Mucosa of descending colon (tissue), 3 donors: ENCODE measurements at regions not wholly inside any gene's neighbourhood (a gene's known extent, or its start where the extent isn't known, plus 50 kb on each side); places are given as distances from the start of the nearest gene placed in this dataset.

Experiments used
- ATAC-seq: fragments of 200-7000 bp; cut with Tn5 transposase; one replicate; pipeline ENCODE4 v1.9.1; 2020; ENCODE audit warnings: mild to moderate bottlenecking, moderate library complexity
- DNase-seq, 3 donors: peaks; one replicate each; pipeline ENCODE4 v3.0.0-alpha.2; 2020
- H3K36me3 ChIP-seq: fragments of 200-600 bp; one replicate; pipeline ENCODE4 v1.8.0; 2021; ENCODE audit warnings: low read depth, mild to moderate bottlenecking
- H3K4me1 ChIP-seq: fragments of 200-600 bp; one replicate; pipeline ENCODE4 v1.8.0; 2021; ENCODE audit warnings: low read depth, mild to moderate bottlenecking
- H3K4me3 ChIP-seq: fragments of 200-600 bp; one replicate; pipeline ENCODE4 v1.8.0; 2021; ENCODE audit warnings: mild to moderate bottlenecking
- H3K9me3 ChIP-seq: fragments of 200-600 bp; one replicate; pipeline ENCODE4 v1.8.0; 2021; ENCODE audit warnings: mild to moderate bottlenecking
- intact Hi-C, 2 donors: fragments of 100-400 bp; cut with DNase I in 1 of 2; cut with micrococcal nuclease in 1 of 2; formaldehyde crosslinking; loops; one replicate each; pipeline versions ENCODE4 v1.11.0 to v1.11.1; 2022; cut with DNase I, micrococcal nuclease
- TF ChIP-seq, protein P1 (sequence below): fragments of 200-600 bp; IDR thresholded peaks from one replicate; pipeline ENCODE4 v1.8.0; 2022; ENCODE audit warnings: antibody characterized with exemption, mild to moderate bottlenecking
- donor health status: DM: no; HTN: no; CAD: no; lungs with moderate emphysema.
- donor health status: DM: no; HTN: no; CAD: no.
- donor health status: DM: no; HTN: yes; CAD: no.

- no peak overlapping the region for H3K4me3 ChIP-seq
- TF ChIP-seq, protein P1, sequence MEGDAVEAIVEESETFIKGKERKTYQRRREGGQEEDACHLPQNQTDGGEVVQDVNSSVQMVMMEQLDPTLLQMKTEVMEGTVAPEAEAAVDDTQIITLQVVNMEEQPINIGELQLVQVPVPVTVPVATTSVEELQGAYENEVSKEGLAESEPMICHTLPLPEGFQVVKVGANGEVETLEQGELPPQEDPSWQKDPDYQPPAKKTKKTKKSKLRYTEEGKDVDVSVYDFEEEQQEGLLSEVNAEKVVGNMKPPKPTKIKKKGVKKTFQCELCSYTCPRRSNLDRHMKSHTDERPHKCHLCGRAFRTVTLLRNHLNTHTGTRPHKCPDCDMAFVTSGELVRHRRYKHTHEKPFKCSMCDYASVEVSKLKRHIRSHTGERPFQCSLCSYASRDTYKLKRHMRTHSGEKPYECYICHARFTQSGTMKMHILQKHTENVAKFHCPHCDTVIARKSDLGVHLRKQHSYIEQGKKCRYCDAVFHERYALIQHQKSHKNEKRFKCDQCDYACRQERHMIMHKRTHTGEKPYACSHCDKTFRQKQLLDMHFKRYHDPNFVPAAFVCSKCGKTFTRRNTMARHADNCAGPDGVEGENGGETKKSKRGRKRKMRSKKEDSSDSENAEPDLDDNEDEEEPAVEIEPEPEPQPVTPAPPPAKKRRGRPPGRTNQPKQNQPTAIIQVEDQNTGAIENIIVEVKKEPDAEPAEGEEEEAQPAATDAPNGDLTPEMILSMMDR = no peak
- intact Hi-C loops = no loop called here
- no peaks in the 10 kb centered on the region for H3K36me3 ChIP-seq
- DNase-seq (no peak), ATAC-seq (no peak)
- no peaks in the 10 kb centered on the region for H3K4me1 ChIP-seq
- no peaks in the 10 kb centered on the region for H3K9me3 ChIP-seq
These were observed 230.3 kb downstream of the SH2D4B start for GRCh38 chr10:80767963-80768362.

- H3K4me1 ChIP-seq = no peaks in the 10 kb centered on the region
- intact Hi-C loops = no loop called here
- H3K9me3 ChIP-seq = no peaks in the 10 kb centered on the region
- H3K36me3 ChIP-seq = no peaks in the 10 kb centered on the region
- TF ChIP-seq, protein P1 = no peak
- H3K4me3 ChIP-seq = no peak overlapping the region
- ATAC-seq (no peak), DNase-seq (no peak)
These were observed 232.0 kb downstream of the SH2D4B start for GRCh38 chr10:80769700-80770160.

DNA sequence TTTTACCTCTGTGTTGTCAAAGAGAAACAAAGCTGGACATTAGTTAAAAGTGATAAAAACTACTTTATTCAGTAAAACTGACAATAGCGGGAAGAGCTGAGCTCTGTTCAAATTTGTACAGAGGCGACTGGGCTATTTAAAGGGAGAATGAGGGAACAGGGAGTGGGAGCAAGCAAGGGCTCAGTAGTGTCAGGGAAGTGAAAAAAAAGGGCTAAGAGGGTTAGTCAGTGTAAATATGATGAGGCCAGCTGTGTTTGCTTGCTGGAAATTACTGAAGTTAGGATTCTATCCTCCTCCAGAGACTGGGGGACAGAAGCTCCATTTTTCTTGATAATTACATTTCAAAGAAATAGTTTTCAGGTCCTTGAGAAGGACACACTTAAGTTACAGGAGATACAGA is 232.5 kb downstream of the SH2D4B start:
- no peaks in the 10 kb centered on the region for H3K9me3 ChIP-seq
- no peaks in the 10 kb centered on the region for H3K4me1 ChIP-seq
- DNase-seq = no peak
- no peaks in the 10 kb centered on the region for H3K36me3 ChIP-seq
- intact Hi-C loops = no loop called here
- no peak overlapping the region for H3K4me3 ChIP-seq
- no peak for ATAC-seq
- TF ChIP-seq, protein P1 = no peak

DNA sequence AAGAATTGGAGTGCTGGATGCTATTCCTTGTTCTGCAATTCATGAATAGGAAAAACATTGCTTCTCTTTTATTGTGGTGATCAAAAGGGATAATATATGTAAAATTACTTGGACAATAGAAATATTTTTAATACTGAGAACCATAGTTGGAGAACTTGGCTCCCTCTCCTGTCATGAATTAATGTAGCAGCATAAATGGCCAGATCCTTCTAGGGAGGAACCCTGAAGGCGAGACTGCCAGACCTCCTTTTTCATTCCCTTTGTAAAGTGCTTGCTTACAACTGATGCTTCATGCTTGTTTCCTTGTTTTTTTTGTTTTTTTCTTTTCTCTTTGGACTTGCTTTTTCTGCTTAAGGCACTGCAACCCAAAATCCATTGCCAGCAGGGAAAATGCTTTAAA is 233.6 kb downstream of the SH2D4B start:
- DNase-seq (no peak), ATAC-seq (no peak)
- no peaks in the 10 kb centered on the region for H3K4me1 ChIP-seq
- TF ChIP-seq, protein P1 = no peak
- intact Hi-C loops = no loop called here
- H3K9me3 ChIP-seq = no peaks in the 10 kb centered on the region
- no peaks in the 10 kb centered on the region for H3K36me3 ChIP-seq
- no peak overlapping the region for H3K4me3 ChIP-seq

DNA sequence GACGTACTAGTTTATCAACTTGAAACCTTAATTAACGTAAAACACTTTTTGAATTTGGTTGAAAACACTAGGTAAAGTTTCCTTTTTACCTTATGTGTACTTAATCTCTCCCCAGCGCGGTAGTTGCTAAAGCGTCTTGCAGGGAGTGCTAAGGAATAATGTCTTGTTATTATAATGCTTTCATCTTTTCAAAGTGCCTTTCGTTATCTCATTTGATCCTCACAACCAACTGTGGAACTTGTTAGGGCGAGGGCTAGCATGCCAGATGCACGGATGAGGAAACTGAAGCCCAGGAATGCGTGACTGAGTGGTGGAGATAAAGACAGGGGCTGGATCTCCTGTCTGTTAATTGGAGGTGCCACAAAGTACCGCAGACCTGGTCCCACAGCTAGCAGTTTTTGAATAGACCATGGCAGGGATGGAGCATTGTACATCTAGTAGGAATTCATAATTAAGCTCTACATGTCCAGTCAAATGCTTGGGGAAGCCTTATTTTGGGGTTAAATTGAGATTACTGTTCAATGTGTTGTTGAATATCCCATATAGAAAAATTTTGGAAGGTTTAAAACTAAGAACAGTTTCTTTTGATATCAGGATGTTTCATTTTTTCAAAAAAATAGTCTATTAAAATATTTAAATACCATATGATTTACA is 234.3 kb downstream of the SH2D4B start:
- ATAC-seq (no peak), DNase-seq (no peak)
- H3K36me3 ChIP-seq = no peaks in the 10 kb centered on the region
- no peaks in the 10 kb centered on the region for H3K9me3 ChIP-seq
- intact Hi-C loops = no loop called here
- no peaks in the 10 kb centered on the region for H3K4me1 ChIP-seq
- H3K4me3 ChIP-seq = no peak overlapping the region
- TF ChIP-seq, protein P1 = no peak

DNA sequence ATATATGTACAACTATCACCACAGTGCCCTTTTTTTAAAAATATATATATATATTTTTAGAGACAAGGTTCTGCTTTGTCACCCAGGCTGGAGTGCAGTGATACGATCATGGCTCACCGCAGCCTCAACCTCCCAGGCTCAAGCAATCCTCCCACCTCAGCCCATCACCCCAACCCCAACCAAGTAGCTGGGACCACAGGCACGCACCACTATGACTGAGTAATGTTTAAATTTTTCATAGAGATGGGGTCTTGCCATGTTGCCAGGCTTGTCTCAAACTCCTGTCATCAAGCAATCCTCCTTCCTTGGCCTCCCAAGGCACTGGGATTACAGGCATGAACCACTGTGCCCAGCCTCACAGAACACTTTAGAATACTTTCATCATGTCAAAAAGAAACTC is 234.9 kb downstream of the SH2D4B start:
- H3K9me3 ChIP-seq = no peaks in the 10 kb centered on the region
- TF ChIP-seq, protein P1 = no peak
- no peak overlapping the region for H3K4me3 ChIP-seq
- ATAC-seq (no peak), DNase-seq (no peak)
- intact Hi-C loops = no loop called here
- H3K4me1 ChIP-seq = no peaks in the 10 kb centered on the region
- H3K36me3 ChIP-seq = no peaks in the 10 kb centered on the region
